Activated CD4-positive, alpha-beta memory T cell treated with anti-CD3 and anti-CD28 coated beads for 36 hours (primary cell): ENCODE measurements at regions not wholly inside any gene's neighbourhood (a gene's known extent, or its start where the extent isn't known, plus 50 kb on each side); places are given as distances from the start of the nearest gene placed in this dataset.
"Not testable (repeated sequence)": the region's sequence is repeated elsewhere in the genome, so short reads cannot be mapped to it uniquely, and the experiment has no call there.

ENCODE experiments used
- CTCF ChIA-PET: fragments of 350-600 bp; sonication (Branson Sonifier 250); formaldehyde crosslinking; loops from one replicate; lab custom pipeline; 2021; ENCODE audit warnings: antibody characterized with exemption, inconsistent platforms; lab: Charles Lee
- POLR2A ChIA-PET: fragments of 350-600 bp; sonication (Branson Sonifier 250); formaldehyde crosslinking; loops from one replicate; lab custom pipeline; 2021; ENCODE audit warnings: antibody characterized with exemption; lab: Charles Lee
- DNase-seq: peaks from one replicate; pipeline ENCODE4 v3.0.0-alpha.2; 2020
- H3K27ac Mint-ChIP-seq: one replicate; pipeline ENCODE4 v1.8.0; 2021; ENCODE audit warnings: mixed read lengths
- H3K27me3 Mint-ChIP-seq: one replicate; pipeline ENCODE4 v1.8.0; 2021; ENCODE audit warnings: mixed read lengths
- H3K36me3 Mint-ChIP-seq: one replicate; pipeline ENCODE4 v1.8.0; 2021; ENCODE audit warnings: mixed read lengths
- H3K4me1 Mint-ChIP-seq: one replicate; pipeline ENCODE4 v1.8.0; 2021; ENCODE audit warnings: low read depth, mixed read lengths
- H3K4me3 Mint-ChIP-seq: one replicate; pipeline ENCODE4 v1.8.0; 2021; ENCODE audit warnings: mild to moderate bottlenecking, mixed read lengths
- H3K9me3 Mint-ChIP-seq: one replicate; pipeline ENCODE4 v1.8.0; 2021; ENCODE audit warnings: mixed read lengths
- intact Hi-C: fragments of 100-400 bp; cut with micrococcal nuclease; formaldehyde crosslinking; loops from one replicate; pipeline ENCODE4 v1.15.1; 2023

DNA sequence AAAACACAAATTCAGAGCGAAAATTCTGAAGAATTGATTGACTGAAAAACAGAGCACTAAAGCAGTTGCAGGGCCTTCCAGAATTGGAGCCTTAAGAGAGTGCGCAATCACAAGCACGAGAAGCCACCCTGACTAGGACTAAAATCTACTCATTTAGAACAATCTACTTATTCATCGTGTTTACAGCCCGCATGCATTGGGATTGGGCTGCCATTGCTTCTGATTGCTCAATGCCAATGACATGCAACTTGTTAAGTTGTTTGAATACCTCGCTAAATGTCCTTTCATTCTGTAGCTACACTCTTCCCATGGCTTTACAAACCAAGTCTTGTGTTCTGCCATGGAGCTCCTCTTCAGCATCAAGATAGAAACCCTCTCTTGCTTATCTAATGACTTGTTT lies 425.9 kb upstream of the POM121L12 start:
- no peak for DNase-seq
- Mint-ChIP-seq H3K27ac (no peak overlapping the region), H3K9me3 (peaks cover 16% of the 10 kb centered on the region), H3K4me3 (no peak overlapping the region), H3K4me1 (no peaks in the 10 kb centered on the region), H3K36me3 (no peaks in the 10 kb centered on the region), H3K27me3 (no peaks in the 10 kb centered on the region)
- intact Hi-C loops, result no loop called here
- ChIA-PET POLR2A (no interaction called here), CTCF (no interaction called here)

DNA sequence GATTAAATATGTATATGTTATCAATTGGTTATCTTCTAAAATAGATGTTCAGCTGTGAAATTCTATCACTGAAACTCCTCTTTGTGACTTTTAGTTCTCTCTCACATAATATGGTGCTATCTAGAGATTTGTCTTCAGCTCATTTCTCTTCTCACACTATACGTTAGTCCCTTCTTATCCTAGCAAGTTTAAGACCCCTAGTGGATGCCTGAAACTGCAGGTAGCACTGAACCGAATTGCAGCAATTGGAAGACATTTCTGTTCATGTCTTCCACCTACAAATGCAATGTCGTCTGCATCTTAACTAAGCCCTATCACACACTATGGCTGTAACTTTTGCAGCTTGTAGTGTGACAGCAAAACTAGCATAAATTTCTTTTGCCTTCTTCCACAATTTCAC lies 442.7 kb upstream of the POM121L12 start:
- intact Hi-C loops, result no loop called here
- H3K36me3 Mint-ChIP-seq, result no peaks in the 10 kb centered on the region
- no peak overlapping the region for H3K27ac Mint-ChIP-seq
- H3K4me1 Mint-ChIP-seq, result no peaks in the 10 kb centered on the region
- POLR2A ChIA-PET, result no interaction called here
- no peaks in the 10 kb centered on the region for H3K27me3 Mint-ChIP-seq
- CTCF ChIA-PET, result no interaction called here
- H3K9me3 Mint-ChIP-seq, result peaks cover 30% of the 10 kb centered on the region
- DNase-seq, result no peak
- H3K4me3 Mint-ChIP-seq, result no peak overlapping the region

DNA sequence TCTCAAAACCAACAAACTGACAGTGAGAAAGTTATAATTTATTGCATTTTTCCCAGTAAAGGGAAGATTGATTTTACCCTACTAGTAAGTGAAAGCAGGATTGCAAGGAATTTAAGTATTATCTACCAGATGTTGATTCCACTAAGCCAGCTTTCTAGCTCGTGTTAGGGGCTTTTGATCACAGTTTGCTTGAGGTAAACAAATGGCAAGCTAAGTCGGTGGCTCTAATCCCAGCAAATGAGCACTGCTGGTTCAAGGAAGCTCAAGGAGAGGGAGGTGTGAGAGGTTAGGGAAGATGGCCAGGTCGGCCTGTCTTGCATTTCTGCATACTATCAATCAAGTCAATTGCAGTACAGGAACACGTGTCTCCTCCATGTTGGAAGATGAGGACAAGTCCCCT lies 448.7 kb upstream of the POM121L12 start:
- Mint-ChIP-seq H3K4me3 (no peak overlapping the region), H3K9me3 (peaks cover 19% of the 10 kb centered on the region), H3K27me3 (no peaks in the 10 kb centered on the region), H3K27ac (no peak overlapping the region), H3K36me3 (no peaks in the 10 kb centered on the region), H3K4me1 (no peaks in the 10 kb centered on the region)
- POLR2A ChIA-PET, result no interaction called here
- CTCF ChIA-PET, result no interaction called here
- intact Hi-C loops, result no loop called here
- DNase-seq, result no peak

DNA sequence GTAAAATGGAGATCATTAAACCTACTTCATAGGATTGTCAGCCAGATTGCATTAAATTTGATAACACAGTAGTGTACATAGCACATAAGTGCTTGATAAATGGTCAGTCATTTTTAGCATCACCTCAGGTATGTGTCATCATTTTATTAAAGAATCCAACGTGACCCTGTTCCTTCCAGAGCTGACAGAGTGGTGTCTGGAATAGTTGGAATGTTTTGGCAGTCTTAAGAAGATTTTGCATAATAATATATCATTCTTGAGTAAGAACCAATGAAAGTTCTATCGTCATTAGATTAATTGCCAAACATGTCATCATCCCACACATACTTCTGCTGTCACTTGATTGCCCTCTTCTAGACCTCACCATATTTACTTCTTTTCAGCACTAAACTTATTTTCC lies 451.4 kb upstream of the POM121L12 start:
- POLR2A ChIA-PET, result no interaction called here
- no peaks in the 10 kb centered on the region for H3K36me3 Mint-ChIP-seq
- H3K27ac Mint-ChIP-seq, result no peak overlapping the region
- H3K4me1 Mint-ChIP-seq, result no peaks in the 10 kb centered on the region
- H3K27me3 Mint-ChIP-seq, result no peaks in the 10 kb centered on the region
- H3K9me3 Mint-ChIP-seq, result peaks cover 29% of the 10 kb centered on the region
- intact Hi-C loops, result no loop called here
- DNase-seq, result no peak
- CTCF ChIA-PET, result no interaction called here
- H3K4me3 Mint-ChIP-seq, result no peak overlapping the region

DNA sequence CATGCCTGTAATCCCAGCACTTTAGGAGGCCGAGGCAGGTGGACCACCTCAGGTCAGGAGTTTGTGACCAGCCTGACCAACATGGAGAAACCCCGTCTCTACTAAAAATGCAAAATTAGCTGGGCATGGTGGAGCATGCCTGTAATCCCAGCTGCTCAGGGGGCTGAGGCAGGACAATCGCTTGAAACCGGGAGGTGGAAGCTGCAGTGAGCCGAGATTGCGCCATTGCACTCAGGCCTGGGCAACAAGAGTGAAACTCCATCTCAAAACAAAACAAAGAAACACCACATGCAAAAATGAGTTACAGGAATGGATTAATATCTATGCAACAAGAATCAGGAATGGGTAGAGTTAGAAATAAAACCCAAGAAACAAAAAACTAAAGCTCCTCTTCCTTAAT lies 462.3 kb upstream of the POM121L12 start:
- H3K9me3 Mint-ChIP-seq, result peaks cover 21% of the 10 kb centered on the region

DNA sequence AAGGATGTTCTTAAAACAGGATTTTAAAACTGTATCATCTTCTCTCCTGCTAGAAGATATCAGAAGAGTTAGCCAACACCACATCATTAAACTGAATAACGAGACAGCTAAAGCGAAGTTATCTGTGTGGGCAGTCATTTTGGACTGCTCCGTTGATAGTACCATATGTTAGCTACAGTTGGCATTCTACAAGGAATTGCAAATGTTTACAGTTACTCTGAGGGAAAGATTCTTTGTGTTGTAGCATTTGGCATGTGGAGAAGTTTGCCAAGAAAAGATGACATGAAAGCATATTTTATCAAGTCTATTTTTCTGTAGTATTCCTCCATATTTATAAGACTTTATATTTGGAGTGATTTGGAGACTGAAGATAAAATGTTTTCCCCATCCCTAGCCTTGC lies 464.4 kb upstream of the POM121L12 start:
- intact Hi-C loops, result no loop called here
- DNase-seq, result no peak
- ChIA-PET POLR2A (no interaction called here), CTCF (no interaction called here)
- Mint-ChIP-seq H3K4me3 (no peak overlapping the region), H3K9me3 (peaks cover 18% of the 10 kb centered on the region), H3K27me3 (no peaks in the 10 kb centered on the region), H3K36me3 (no peaks in the 10 kb centered on the region), H3K27ac (no peak overlapping the region), H3K4me1 (no peaks in the 10 kb centered on the region)

More for the DNA sequence above, 462.3 kb upstream of the POM121L12 start:
- CTCF ChIA-PET, H3K4me3 Mint-ChIP-seq, H3K27me3 Mint-ChIP-seq, H3K4me1 Mint-ChIP-seq, intact Hi-C loops, POLR2A ChIA-PET, H3K27ac Mint-ChIP-seq, H3K36me3 Mint-ChIP-seq, DNase-seq: not testable (repeated sequence)

DNA sequence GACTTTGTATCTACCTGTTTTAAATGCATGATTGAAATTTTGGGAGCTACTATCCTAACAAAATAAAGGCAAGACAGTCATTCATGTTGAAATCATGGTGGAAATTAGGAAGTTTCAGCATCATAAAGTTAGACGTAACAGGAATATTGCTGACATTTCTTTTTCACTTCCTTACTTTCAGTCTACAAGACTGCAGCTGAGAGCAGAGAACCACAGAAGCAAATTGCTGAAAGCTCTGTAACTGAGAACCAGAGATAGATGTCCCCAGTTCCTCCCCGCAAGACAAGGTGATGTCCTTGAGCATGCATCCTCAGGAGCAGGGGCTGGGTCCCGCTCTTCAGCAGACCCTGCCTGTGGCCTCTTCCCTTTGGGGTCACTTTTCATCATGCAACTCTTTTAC lies 466.3 kb upstream of the POM121L12 start:
- no peak overlapping the region for H3K27ac Mint-ChIP-seq
- CTCF ChIA-PET, result no interaction called here
- H3K27me3 Mint-ChIP-seq, result no peaks in the 10 kb centered on the region
- H3K36me3 Mint-ChIP-seq, result no peaks in the 10 kb centered on the region
- H3K4me3 Mint-ChIP-seq, result no peak overlapping the region
- intact Hi-C loops, result no loop called here
- H3K9me3 Mint-ChIP-seq, result peaks cover 19% of the 10 kb centered on the region
- DNase-seq, result no peak
- POLR2A ChIA-PET, result no interaction called here
- no peaks in the 10 kb centered on the region for H3K4me1 Mint-ChIP-seq

DNA sequence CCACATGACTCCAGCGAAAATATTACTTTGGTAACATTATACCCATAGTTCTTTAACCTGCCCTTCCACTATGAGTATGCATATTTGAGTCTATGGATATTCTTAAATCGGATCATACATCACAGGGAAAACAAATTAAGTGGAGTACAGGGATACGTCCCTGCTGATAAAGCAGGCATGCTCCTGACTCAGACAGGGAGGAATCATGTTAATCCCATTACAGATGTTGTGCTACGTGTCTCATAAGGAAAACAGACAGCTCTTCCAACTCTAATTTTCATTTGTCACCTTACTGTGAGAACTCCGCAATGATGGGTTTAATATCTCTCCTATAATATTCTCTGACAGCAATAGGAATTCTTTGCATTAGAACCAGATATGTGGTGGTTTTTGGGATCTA lies 469.5 kb upstream of the POM121L12 start:
- H3K9me3 Mint-ChIP-seq, result peaks cover 28% of the 10 kb centered on the region
- H3K36me3 Mint-ChIP-seq, result no peaks in the 10 kb centered on the region
- CTCF ChIA-PET, result no interaction called here
- intact Hi-C loops, result no loop called here
- no peak for DNase-seq
- H3K4me1 Mint-ChIP-seq, result no peaks in the 10 kb centered on the region
- H3K27me3 Mint-ChIP-seq, result no peaks in the 10 kb centered on the region
- H3K27ac Mint-ChIP-seq, result no peak overlapping the region
- H3K4me3 Mint-ChIP-seq, result no peak overlapping the region
- POLR2A ChIA-PET, result no interaction called here

DNA sequence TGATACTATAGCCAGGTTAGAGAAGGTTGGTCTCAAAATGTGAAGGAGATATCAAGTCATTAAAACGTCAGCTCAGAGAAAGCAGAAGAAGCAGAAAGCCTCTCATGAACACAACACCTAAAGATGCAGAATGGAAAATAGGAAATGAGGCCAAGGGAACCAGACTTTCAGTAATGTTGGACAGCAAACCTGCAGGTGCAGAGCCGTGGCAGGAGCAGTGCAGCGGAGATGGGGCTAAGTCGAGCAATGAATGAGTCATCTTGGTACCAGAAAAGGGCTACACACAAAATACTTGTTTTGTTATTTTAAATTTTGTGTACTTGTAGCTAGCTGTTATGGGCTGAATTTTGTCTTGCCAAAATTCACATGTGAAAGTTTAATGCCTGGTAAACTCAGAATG lies 479.6 kb upstream of the POM121L12 start:
- H3K27me3 Mint-ChIP-seq, result no peaks in the 10 kb centered on the region
- ChIA-PET CTCF (no interaction called here), POLR2A (no interaction called here)
- H3K4me1 Mint-ChIP-seq, result no peaks in the 10 kb centered on the region
- H3K27ac Mint-ChIP-seq, result no peak overlapping the region
- peaks cover 21% of the 10 kb centered on the region for H3K9me3 Mint-ChIP-seq
- DNase-seq, result no peak
- H3K4me3 Mint-ChIP-seq, result no peak overlapping the region
- intact Hi-C loops, result no loop called here
- H3K36me3 Mint-ChIP-seq, result no peaks in the 10 kb centered on the region

DNA sequence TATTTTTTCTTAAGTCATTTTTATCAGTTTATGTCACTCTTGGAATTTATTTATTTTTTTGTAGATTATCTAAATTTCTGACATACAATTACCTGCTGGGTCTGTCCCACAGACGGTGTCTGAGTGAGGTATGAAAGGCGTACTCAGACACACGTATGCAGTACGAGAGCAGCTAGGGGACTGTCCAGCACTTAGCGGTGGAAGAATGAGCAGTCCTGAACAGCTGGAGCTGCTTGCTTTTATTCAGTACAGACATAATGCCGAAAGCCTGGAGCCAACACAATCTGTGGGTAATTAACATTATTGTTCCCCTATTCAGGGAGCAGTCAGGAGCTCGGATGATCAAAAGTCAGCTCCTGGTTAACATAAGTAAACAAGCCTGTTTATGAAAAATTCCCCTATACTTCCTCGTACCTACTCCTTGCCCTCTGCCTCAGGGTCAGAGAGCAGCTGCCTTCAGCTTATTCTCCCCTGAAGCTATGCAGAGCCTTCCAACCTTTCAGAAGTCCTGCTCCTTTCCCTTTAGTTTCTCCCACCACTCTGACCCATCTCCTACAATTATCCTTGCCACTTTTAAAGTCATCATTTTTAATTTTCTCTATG lies 488.0 kb upstream of the POM121L12 start:
- Mint-ChIP-seq H3K27ac (no peak overlapping the region), H3K4me3 (no peak overlapping the region), H3K36me3 (no peaks in the 10 kb centered on the region), H3K9me3 (peaks cover 11% of the 10 kb centered on the region), H3K27me3 (no peaks in the 10 kb centered on the region), H3K4me1 (no peaks in the 10 kb centered on the region)
- CTCF ChIA-PET, result no interaction called here
- intact Hi-C loops, result no loop called here
- POLR2A ChIA-PET, result no interaction called here
- no peak for DNase-seq

DNA sequence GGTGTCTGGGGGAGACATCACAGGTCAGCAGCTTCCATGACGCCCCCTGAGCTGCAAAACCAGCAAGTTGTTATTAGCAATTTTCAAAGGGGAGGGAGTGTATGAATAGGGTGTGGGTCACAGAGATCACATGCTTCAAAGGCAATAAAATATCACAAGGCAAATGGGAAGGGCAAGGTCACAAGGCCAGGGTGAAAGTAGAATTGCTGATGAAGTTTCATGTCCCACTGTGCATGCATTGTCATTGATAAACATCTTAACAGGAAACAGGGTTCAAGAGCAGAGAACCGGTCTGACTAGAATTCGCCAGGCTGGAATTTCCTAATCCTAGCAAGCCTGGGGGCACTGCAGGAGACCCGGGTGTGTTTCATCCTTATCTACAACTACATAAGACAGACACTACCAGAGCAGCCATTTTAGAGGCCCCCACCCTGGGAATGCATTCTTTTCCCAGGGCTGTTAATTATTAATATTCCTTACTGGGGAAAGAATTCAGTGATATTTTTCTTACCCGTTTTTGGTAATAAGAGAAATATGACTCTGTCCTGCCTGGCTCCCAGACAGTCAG lies 494.2 kb upstream of the POM121L12 start:
- H3K27ac Mint-ChIP-seq, DNase-seq, CTCF ChIA-PET, H3K36me3 Mint-ChIP-seq, H3K4me3 Mint-ChIP-seq, H3K4me1 Mint-ChIP-seq, H3K27me3 Mint-ChIP-seq, POLR2A ChIA-PET, intact Hi-C loops: not testable (repeated sequence)
- H3K9me3 Mint-ChIP-seq, result peaks cover 26% of the 10 kb centered on the region

DNA sequence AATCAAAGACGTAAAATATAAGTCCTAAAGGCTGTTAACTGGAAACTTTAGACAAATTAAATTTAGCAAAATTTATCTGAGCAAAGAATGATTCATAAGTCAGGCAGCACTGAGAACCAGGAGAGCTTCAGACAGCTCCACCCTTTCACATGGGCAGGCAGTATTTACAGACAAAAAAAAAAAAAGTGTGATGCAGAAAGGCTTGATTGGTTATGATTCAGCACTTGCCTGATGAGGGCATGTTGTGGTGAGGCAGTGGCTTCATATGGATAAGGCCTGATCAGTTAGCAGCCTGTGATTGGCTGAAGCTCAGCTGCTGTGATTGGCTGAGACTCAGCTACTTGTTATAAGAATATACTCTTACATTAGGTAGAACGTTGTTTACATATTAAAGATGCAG lies 495.4 kb upstream of the POM121L12 start:
- H3K27me3 Mint-ChIP-seq, result no peaks in the 10 kb centered on the region

DNA sequence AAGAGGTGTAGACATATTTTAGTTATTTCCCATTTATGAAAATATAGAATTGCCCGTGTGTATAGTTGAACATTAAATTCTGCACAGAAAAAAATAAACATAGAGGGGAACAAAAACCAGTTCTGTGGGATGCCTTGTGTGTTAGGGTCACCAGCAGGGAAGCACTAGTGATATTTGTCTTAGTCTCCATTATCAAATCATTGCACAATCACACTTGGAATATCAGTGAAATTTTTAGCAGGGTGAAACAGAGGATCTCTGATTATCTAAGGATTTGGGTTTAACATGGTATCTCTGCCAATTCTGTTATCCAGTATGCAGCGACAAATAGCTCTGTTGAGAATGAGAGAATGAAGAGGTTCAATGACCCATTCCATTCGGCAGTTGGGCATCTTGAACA lies 496.0 kb upstream of the POM121L12 start:
- H3K4me3 Mint-ChIP-seq, result no peak overlapping the region
- H3K27ac Mint-ChIP-seq, result no peak overlapping the region
- no peaks in the 10 kb centered on the region for H3K27me3 Mint-ChIP-seq
- peaks cover 30% of the 10 kb centered on the region for H3K9me3 Mint-ChIP-seq
- ChIA-PET POLR2A (no interaction called here), CTCF (no interaction called here)
- intact Hi-C loops, result no loop called here
- no peaks in the 10 kb centered on the region for H3K4me1 Mint-ChIP-seq
- no peaks in the 10 kb centered on the region for H3K36me3 Mint-ChIP-seq
- DNase-seq, result no peak

More for the DNA sequence above, 495.4 kb upstream of the POM121L12 start:
- no peak for DNase-seq
- Mint-ChIP-seq H3K9me3 (peaks cover 32% of the 10 kb centered on the region), H3K27ac (no peak overlapping the region), H3K36me3 (no peaks in the 10 kb centered on the region), H3K4me3 (no peak overlapping the region), H3K4me1 (no peaks in the 10 kb centered on the region)
- intact Hi-C loops, result no loop called here
- ChIA-PET POLR2A (no interaction called here), CTCF (no interaction called here)
